MM.1S (cell line): ENCODE measurements at regions not wholly inside any gene's neighbourhood (a gene's known extent, or its start where the extent isn't known, plus 50 kb on each side); places are given as distances from the start of the nearest gene placed in this dataset.

ENCODE experiments used
- DNase-seq: peaks from one replicate; pipeline ENCODE4 v3.0.0-alpha.2; 2015
- H2AFZ ChIP-seq: fragments of 300-600 bp; sonication (generic); 2 replicates; pipeline ENCODE4 v1.6.0; 2016; ENCODE audit warnings: antibody characterized with exemption, low read length
- H3F3A ChIP-seq: fragments of 300-600 bp; sonication (generic); 2 replicates; pipeline ENCODE4 v1.6.1; 2016; ENCODE audit warnings: mild to moderate bottlenecking, antibody characterized with exemption, low read length, moderate library complexity, mixed read lengths; ENCODE audit not compliant: insufficient read depth
- H3K27ac ChIP-seq: fragments of 300-600 bp; sonication (generic); 2 replicates; pipeline ENCODE4 v1.5.1; 2016; ENCODE audit warnings: mild to moderate bottlenecking, low read length
- H3K27me3 ChIP-seq: fragments of 300-600 bp; sonication (generic); replicated peaks from 2 replicates; pipeline ENCODE4 v1.6.0; 2016; ENCODE audit warnings: low read length; ENCODE audit not compliant: insufficient read depth
- H3K36me3 ChIP-seq: fragments of 300-600 bp; sonication (generic); replicated peaks from 2 replicates; pipeline ENCODE4 v1.6.1; 2016; ENCODE audit warnings: mild to moderate bottlenecking, low read length, mixed read lengths; ENCODE audit not compliant: insufficient read depth
- H3K4me1 ChIP-seq: fragments of 300-600 bp; sonication (generic); 2 replicates; pipeline ENCODE4 v1.6.1; 2016; ENCODE audit warnings: low read length, mixed read lengths
- H3K4me2 ChIP-seq: fragments of 300-600 bp; sonication (generic); 2 replicates; pipeline ENCODE4 v1.6.0; 2016; ENCODE audit warnings: low read depth, low read length
- H3K4me3 ChIP-seq: fragments of 300-600 bp; sonication (generic); 2 replicates; pipeline ENCODE4 v1.5.1; 2016; ENCODE audit warnings: low read length, mixed read lengths
- H3K79me2 ChIP-seq: fragments of 300-600 bp; sonication (generic); 2 replicates; pipeline ENCODE4 v1.6.1; 2016; ENCODE audit warnings: mixed run types, low read length, mixed read lengths
- H3K9ac ChIP-seq: fragments of 300-600 bp; sonication (generic); 2 replicates; pipeline ENCODE4 v1.6.1; 2016; ENCODE audit warnings: low read length, mixed read lengths
- H3K9me2 ChIP-seq: fragments of 300-600 bp; sonication (generic); replicated peaks from 2 replicates; pipeline ENCODE4 v1.6.1; 2016; ENCODE audit warnings: mild to moderate bottlenecking, low read length, mixed read lengths; ENCODE audit not compliant: insufficient read depth
- H3K9me3 ChIP-seq: fragments of 300-600 bp; sonication (generic); replicated peaks from 2 replicates; pipeline ENCODE4 v1.6.1; 2016; ENCODE audit warnings: mild to moderate bottlenecking, low read length, mixed read lengths; ENCODE audit not compliant: insufficient read depth
- H4K20me1 ChIP-seq: fragments of 300-600 bp; sonication (generic); 2 replicates; pipeline ENCODE4 v1.6.1; 2016; ENCODE audit warnings: mild to moderate bottlenecking, low read length, moderate library complexity, mixed read lengths; ENCODE audit not compliant: insufficient read depth
- CTCF ChIP-seq: fragments of 300-600 bp; sonication (generic); IDR thresholded peaks from 2 replicates; pipeline ENCODE4 v1.5.1; 2016; ENCODE audit warnings: antibody characterized with exemption, low read length, mixed read lengths
- EZH2 ChIP-seq: fragments of 300-600 bp; sonication (generic); optimal IDR thresholded peaks from 2 replicates; pipeline ENCODE3; 2017; ENCODE audit warnings: low read depth, mild to moderate bottlenecking, antibody characterized with exemption, low read length, mixed read lengths
- EZH2phosphoT487 ChIP-seq: fragments of 300-600 bp; sonication (generic); IDR thresholded peaks from 2 replicates; pipeline ENCODE4 v1.6.1; 2018; ENCODE audit warnings: antibody characterized with exemption, low read length

- Histone ChIP-seq H3K4me1 (no peaks in the 10 kb centered on the region), H2AFZ (no peak overlapping the region), H3K79me2 (no peaks in the 10 kb centered on the region), H3K4me2 (no peak overlapping the region), H3K9me3 (no peaks in the 10 kb centered on the region), H3K27ac (no peak overlapping the region), H3F3A (no peaks in the 10 kb centered on the region), H3K9ac (no peak overlapping the region), H3K9me2 (no peaks in the 10 kb centered on the region), H4K20me1 (no peaks in the 10 kb centered on the region), H3K36me3 (no peaks in the 10 kb centered on the region), H3K27me3 (no peaks in the 10 kb centered on the region; the same call in 1 of the 2 replicates), H3K4me3 (no peak overlapping the region)
- DNase-seq: no peak
- TF ChIP-seq EZH2phosphoT487: no peak
Observed at GRCh38 chr2:120867290-120868241, 131.9 kb downstream of the GLI2 start.

GRCh38 chr2:120868366-120868765 lies 132.7 kb downstream of the GLI2 start:
- Histone ChIP-seq H2AFZ (no peak overlapping the region), H3K79me2 (no peaks in the 10 kb centered on the region)

GRCh38 chr2:120869036-120869729 lies 133.5 kb downstream of the GLI2 start:
- no peaks in the 10 kb centered on the region for H3F3A ChIP-seq
- peaks cover 9% of the 10 kb centered on the region; the same call in 1 of the 2 replicates for H3K27me3 ChIP-seq
- no peak overlapping the region for H3K4me3 ChIP-seq
- no peaks in the 10 kb centered on the region for H3K4me1 ChIP-seq
- H3K9me2 ChIP-seq: no peaks in the 10 kb centered on the region
- no peaks in the 10 kb centered on the region for H3K79me2 ChIP-seq
- H2AFZ ChIP-seq: no peak overlapping the region
- no peaks in the 10 kb centered on the region for H4K20me1 ChIP-seq
- no peaks in the 10 kb centered on the region for H3K9me3 ChIP-seq
- no peak for TF ChIP-seq EZH2phosphoT487
- no peak overlapping the region for H3K9ac ChIP-seq
- H3K36me3 ChIP-seq: no peaks in the 10 kb centered on the region
- no peak for DNase-seq
- no peak overlapping the region for H3K4me2 ChIP-seq
- no peak overlapping the region for H3K27ac ChIP-seq

More at GRCh38 chr2:120868366-120868765, 132.7 kb downstream of the GLI2 start:
- Histone ChIP-seq H3F3A (no peaks in the 10 kb centered on the region), H3K4me3 (no peak overlapping the region), H3K27ac (no peak overlapping the region), H3K9me2 (no peaks in the 10 kb centered on the region), H3K4me2 (no peak overlapping the region), H3K36me3 (no peaks in the 10 kb centered on the region), H4K20me1 (no peaks in the 10 kb centered on the region), H3K9ac (no peak overlapping the region), H3K4me1 (no peaks in the 10 kb centered on the region), H3K9me3 (no peaks in the 10 kb centered on the region), H3K27me3 (peaks cover 1% of the 10 kb centered on the region; the same call in 1 of the 2 replicates)
- TF ChIP-seq EZH2phosphoT487 (no peak), EZH2 (no peak), CTCF (no peak)
- no peak for DNase-seq

- Histone ChIP-seq H3K27ac (no peak overlapping the region), H3K27me3 (peaks cover 9% of the 10 kb centered on the region; the same call in 1 of the 2 replicates), H3K36me3 (no peaks in the 10 kb centered on the region), H3K4me1 (no peaks in the 10 kb centered on the region), H4K20me1 (no peaks in the 10 kb centered on the region), H3K9me3 (no peaks in the 10 kb centered on the region), H3K4me2 (no peak overlapping the region), H3K9me2 (no peaks in the 10 kb centered on the region), H3K9ac (no peak overlapping the region), H3K4me3 (no peak overlapping the region), H2AFZ (no peak overlapping the region), H3F3A (no peaks in the 10 kb centered on the region), H3K79me2 (no peaks in the 10 kb centered on the region)
- TF ChIP-seq EZH2phosphoT487: no peak
- no peak for TF ChIP-seq CTCF
- TF ChIP-seq EZH2: no peak
- no peak for DNase-seq
Observed at GRCh38 chr2:120869730-120870466, 134.2 kb downstream of the GLI2 start.
